ENCODE measurements at regions not wholly inside any gene's neighbourhood (a gene's known extent, or its start where the extent isn't known, plus 50 kb on each side); places are given as distances from the start of the nearest gene placed in this dataset.
"Not testable (repeated sequence)": the region's sequence is repeated elsewhere in the genome, so short reads cannot be mapped to it uniquely, and the experiment has no call there.

DNA sequence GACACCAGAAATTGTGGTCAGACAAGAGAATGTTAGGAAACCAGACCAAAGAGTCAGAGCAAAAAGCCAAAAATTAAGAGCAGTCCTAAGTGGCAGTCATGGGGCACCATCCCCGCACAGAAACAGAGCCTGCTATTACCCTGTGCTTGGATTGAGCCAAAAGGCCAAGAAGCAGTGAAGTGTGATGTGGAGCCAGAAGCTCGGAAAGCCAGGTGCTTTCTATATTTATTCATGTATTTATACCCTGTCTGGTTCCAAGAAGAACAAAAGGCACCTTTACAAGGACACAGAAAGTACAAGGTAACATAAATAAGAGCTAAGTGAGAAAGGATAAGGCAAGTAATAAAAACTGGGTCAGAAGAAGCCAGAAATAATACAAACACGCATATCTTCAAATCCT lies 336.2 kb upstream of the CNR1 start:
- in situ Hi-C loops (cut with MboI; ENCODE audit: low pct_unique_long_range_greater_than_20kb, low sequenced_read_pairs), result no loop called here
- no peak for DNase-seq

DNA sequence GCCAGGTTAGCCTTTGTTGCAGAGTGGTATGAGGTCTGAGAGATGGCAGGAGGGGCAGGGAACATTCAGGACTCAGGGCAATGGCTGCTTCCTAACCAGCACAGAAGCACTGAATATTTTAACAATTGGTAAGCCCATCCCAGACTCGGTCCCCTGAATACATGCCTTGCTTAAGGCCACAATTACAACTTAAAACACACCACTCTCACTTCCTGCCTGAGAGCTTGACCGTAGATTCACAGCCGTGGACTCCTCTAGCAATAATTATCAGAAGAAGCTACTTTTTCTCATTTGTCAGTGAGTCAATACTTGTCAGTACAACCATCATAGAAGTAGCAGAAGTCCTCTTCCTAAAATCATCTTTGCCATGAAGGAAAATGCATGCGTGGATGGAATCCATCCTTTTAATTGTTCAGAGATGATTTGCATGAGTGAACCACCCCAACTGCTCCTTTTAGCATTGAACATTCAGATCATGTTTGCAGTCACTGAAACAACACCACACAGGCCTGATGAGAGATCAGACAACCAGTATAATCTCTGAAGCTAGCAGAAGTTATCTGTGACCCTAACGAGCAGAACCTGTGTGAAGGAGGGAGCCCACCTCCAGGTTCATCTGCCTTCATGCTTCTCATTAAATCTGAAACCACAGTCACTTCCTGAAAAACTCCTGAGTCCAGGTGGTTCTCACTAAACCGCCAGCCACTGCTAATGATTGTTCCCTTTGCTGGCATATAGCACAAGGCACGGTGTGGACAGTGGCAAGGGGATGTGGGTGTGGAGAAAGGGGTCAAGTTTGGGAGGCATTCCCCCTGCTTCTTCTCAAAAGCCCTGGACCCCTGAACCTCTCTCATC lies 333.9 kb upstream of the CNR1 start:
- in situ Hi-C loops (cut with MboI; ENCODE audit: low pct_unique_long_range_greater_than_20kb, low sequenced_read_pairs), result no loop called here
- no peak for DNase-seq

DNA sequence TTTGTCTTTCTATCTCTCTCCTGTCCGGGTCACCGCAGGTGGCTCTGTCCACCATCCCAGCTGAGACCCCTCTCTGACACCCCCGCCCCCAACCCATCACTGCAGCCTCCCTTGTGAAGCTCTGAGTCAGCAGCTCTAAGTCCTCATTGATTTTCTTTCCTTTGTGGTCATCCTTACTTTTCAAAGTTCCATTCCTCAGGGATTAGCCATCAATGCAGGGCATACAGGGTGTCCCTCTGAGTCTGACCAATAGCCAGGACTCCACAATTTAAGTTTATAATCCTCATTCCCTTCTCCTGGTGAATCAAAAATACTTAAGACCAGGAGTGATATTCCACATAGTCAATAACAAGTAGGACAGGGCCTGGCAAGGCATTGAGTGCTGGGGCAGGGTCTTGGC lies 333.3 kb upstream of the CNR1 start:
- in situ Hi-C loops (cut with MboI; ENCODE audit: low pct_unique_long_range_greater_than_20kb, low sequenced_read_pairs), result no loop called here

DNA sequence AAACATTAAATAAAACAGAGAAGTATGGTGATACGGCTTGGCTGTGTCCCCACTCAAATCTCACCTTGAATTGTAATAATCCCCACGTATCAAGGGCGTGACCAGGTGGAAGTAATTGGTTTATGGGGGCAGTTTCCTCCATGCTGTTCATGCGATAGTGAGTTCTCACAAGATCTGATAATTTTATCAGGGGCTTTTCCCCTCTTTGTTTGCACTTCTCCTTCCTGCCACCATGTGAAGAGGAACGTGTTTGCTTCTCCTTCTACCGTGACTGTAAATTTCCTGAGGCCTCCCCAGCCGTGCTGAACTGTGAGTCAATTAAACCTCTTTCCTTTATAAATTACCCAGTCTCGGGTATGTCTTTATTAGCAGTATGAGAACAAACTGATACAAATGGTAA lies 331.3 kb upstream of the CNR1 start:
- in situ Hi-C loops (cut with MboI; ENCODE audit: low pct_unique_long_range_greater_than_20kb, low sequenced_read_pairs), result not testable (repeated sequence)

More for the DNA sequence above, 333.3 kb upstream of the CNR1 start:
- no peak for DNase-seq

DNA sequence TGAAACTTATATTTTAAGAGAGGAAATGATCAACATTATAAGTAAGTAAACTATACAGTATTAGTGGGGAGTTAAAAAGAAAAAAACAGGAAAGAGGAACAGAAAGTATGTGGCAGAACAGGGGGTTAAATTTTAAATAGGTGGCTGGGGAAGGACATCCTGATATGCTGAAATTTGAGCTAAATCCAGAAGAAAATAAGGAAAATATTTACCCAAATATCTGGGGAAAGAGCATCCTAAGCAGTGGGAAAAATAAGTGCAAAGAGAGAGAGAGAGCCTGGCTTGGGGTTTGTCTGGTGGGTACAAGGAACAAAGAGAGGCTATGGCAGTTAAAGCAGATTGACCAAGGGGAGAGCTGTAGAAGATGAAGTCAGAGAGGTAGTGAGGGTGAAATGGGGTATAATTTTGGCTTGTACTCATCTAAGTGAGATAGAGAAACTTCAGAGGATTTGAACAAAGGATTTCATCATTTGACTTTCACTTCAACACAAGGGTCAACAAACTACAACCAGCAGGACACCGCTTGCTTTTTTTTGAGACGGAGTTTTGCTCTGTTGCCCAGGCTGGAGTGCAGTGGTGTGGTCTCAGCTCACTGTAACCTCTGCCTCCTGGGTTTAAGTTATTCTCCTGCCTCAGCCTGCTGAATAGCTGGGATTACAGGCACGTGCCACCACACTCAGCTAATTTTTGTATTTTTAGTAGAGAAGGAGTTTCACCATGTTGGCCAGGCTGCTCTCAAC lies 328.4 kb upstream of the CNR1 start:
- no peak for DNase-seq
- in situ Hi-C loops (cut with MboI; ENCODE audit: low pct_unique_long_range_greater_than_20kb, low sequenced_read_pairs), result no loop called here

More for the DNA sequence above, 331.3 kb upstream of the CNR1 start:
- DNase-seq, result not testable (repeated sequence)

DNA sequence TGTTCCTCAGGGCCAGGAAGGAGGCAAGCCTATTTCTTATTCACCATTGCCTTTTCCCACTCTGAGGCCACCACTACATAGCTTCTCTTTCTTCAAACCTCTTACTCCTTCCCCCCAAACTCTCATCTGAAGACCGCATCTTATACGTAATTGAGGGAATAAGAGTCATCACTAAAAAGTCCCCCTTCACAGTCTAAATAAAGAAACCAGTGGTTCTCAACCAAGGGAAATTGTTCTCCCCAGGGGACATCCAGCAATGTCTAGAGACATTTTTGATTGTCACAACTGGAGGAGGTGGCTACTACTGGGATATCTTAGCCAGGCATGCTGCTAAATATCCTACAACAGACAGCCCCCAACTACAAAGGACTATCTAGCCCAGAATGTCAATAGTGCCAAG lies 327.6 kb upstream of the CNR1 start:
- in situ Hi-C loops (cut with MboI; ENCODE audit: low pct_unique_long_range_greater_than_20kb, low sequenced_read_pairs), result no loop called here

DNA sequence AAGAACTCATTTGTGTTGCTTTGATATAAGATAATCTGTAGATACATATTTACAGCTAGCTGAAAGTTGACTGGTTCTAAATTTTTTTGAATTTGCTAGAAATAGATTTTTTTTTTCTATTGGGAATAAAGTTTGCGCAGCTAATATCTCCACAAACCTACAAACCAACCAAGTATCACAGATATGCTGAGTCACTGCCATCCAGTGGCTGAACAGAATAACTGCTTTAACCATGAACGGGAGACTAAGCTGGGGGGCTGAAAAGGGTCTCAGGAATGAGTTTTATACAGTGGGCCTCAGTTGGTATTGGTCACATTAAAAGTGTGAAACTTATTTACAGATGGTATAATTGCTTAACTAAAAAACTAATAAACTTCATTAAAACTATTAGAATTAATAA lies 326.7 kb upstream of the CNR1 start:
- DNase-seq, result no peak
- in situ Hi-C loops (cut with MboI; ENCODE audit: low pct_unique_long_range_greater_than_20kb, low sequenced_read_pairs), result no loop called here

More for the DNA sequence above, 327.6 kb upstream of the CNR1 start:
- no peak for DNase-seq

DNA sequence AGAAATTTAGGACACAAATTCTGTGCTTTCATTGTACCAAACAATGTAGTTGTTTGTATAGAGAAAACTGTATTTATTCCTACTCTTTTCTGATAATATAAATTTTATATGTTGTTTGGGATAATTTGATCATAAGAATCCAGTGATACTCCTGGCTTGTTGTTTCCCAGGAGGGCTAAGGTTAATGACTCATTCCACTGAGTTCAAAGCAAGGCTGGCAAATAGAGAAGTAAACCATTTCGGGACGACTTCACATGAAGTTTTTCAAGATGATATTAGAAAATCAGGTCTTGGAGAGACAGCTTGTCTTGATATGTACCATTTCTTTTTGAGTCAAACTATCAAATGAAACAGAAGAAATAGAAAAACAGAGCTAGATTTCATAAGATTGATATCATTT lies 326.1 kb upstream of the CNR1 start:
- DNase-seq, result no peak
- in situ Hi-C loops (cut with MboI; ENCODE audit: low pct_unique_long_range_greater_than_20kb, low sequenced_read_pairs), result no loop called here

DNA sequence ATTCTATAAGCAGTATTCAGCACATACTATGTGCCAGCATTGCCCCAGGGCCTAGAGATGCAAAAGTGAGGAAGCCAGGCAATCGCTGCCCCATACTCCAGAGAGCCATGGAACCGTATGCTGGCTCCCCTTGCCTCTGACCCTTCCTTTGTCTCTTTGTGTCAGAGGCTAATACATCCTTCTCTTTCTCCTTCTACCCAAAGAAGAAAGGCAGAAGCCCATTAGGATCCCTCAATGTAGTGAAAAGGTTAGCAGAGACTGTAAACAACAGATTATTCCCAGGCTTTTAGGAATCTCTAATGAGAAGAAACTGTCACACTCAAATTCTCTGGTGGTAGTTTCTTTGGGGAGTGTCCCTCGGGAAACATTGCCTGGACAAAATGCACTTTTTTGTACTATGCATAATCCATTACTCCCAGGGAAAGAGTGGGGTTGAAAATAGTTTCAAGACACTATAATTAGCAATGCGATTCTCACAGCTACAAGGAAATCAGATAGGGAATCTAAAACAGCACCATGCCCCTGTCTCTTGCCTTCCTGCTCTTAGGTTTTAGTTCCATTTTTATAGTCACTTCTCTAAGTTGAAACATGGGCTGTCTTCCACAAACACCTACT lies 325.2 kb upstream of the CNR1 start:
- in situ Hi-C loops (cut with MboI; ENCODE audit: low pct_unique_long_range_greater_than_20kb, low sequenced_read_pairs), result no loop called here
- DNase-seq, result no peak

DNA sequence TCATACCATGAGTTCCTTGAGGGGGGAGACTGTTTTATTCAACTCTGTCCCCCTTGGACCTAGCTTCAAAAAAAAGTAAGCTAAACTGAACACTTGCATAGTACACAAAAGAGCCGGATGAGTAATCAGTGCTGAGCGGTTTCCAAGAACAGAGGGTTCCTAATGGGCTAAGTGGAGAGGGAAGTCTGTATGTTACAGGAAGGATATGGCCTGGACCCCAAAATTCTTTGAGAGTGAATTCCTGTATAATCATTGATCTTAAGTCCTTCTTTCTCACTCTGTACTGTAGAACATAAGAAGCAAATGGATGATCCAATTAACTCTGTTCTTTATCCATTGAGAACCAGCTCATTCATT lies 324.7 kb upstream of the CNR1 start:
- in situ Hi-C loops (cut with MboI; ENCODE audit: low pct_unique_long_range_greater_than_20kb, low sequenced_read_pairs), result no loop called here
- DNase-seq, result no peak

DNA sequence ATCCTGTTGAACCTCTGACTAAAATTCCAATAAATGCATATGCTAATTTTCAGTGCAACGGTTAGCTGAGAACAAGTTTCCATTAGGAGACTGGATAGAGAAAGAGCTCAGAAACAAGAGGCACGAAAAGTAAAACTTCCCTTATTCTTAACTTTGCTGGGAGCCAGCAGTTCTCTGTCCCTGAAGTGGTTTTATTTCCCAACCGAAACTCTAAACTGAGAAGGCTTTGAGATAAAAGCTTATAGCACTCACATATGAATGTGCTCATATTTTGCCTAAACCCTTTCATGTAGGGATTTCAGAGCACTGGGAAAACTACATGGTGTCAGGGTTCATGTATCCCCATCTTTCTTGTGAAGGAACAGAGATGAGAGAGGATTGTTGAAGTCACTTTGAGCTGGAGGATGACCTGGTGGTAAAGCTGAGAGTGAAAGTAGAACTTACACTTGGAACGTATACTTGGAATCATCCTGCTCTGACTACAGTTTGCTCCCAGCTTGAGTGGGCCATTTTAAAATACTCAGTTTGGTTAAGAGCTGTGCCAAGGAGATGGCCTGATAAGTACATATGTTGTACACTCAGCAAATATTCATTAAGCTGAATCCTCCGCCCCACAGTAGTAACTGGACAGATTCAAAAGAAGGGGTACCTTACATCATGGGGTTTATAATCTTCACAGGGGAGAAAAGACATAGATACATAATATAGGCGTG lies 324.2 kb upstream of the CNR1 start:
- in situ Hi-C loops (cut with MboI; ENCODE audit: low pct_unique_long_range_greater_than_20kb, low sequenced_read_pairs), result no loop called here
- no peak for DNase-seq

DNA sequence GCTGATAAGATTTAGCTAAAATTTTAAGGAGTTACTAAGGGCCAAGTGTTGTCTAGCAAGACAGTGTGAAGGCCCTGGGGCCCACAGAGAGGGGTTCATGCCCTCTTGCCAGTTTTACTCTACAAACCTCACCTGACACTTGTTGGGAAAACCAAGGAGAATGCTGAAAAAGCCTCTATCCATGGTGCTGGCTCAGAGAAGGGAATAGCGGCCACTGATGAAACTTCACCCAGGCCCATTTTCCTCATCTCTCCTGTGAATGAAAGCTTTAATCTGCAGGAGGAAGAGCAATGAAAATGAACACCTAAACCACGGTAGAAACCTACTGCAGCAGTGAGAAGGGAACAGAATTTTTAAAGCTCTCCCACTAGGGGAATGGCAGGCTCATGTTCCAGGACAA lies 317.3 kb upstream of the CNR1 start:
- in situ Hi-C loops (cut with MboI; ENCODE audit: low pct_unique_long_range_greater_than_20kb, low sequenced_read_pairs), result no loop called here
- no peak for DNase-seq

DNA sequence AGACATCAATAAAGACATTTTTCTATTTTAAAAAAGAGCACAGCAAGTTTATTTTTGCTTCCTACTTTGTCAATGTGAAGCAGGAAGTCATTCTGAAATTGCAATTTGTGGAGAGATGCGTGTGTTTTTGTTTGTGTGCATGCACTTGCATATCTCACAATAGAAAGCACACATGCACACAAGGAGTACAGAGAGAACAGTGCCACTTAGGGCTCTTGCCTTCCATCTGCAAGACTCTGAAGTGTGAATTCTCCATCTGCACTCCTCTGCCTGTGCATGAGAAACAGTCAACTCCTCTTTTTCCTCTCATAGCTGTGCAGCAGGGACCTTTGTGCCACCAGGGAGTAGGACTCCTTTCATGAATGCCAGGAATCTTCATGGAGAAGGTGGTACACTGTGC lies 316.3 kb upstream of the CNR1 start:
- in situ Hi-C loops (cut with MboI; ENCODE audit: low pct_unique_long_range_greater_than_20kb, low sequenced_read_pairs), result no loop called here
- DNase-seq, result no peak

DNA sequence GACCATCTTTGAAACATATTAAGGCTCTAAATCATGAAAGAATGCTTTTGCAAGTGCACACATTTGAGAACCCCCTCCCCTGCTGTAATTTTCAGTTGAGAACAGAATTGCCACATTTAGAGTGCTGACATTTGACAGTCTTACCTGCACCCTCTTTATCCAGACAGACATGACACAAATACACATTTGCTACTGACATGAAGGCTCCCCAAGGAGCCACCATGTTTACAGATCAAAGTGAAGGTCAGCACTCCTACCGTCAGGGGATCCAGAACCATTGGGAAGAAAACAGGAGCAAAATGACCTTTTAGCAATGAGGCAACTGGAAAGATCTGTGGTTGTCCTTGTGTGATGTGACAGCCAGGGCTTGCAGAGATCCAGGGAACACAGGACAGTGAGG lies 315.4 kb upstream of the CNR1 start:
- DNase-seq, result no peak
- in situ Hi-C loops (cut with MboI; ENCODE audit: low pct_unique_long_range_greater_than_20kb, low sequenced_read_pairs), result no loop called here

DNA sequence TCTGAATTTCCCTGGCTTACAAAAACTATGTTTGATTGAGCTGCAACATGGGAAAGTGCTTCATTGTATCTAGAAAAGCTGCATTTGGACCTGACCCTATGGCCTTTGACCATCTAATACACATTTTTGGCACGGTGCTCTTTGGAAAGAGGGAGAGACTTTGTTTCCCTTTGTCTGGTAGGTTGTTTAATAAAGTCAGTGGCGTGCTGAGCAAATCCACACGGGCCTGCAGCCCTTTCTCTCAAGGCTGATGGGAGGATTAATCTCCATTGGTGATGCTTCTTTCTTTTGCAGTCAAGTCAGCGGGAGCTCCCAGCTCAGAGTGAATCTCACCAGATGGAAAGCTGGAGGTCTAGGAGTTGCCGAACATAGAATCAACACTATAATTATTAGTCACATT lies 314.7 kb upstream of the CNR1 start:
- in situ Hi-C loops (cut with MboI; ENCODE audit: low pct_unique_long_range_greater_than_20kb, low sequenced_read_pairs), result no loop called here

DNA sequence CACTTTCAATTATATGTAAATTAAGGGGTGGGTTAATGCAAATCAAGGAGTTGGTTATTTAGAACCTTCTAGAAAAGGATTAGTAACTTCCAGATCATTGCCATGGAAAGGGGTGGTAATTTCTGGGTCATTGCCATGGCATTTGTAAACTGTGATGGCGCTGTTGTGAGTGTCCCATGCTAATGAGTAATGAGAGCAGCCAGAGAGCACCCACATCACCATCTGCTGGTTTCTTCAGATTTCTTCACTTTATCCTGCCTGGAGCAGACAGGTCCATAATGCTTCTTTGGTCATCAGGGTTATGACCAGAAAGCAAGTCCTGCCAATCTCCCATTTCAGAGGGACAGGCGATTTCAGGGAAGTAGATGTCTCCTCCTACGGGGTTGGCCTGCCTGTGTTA lies 311.3 kb upstream of the CNR1 start:
- no peak for DNase-seq
- in situ Hi-C loops (cut with MboI; ENCODE audit: low pct_unique_long_range_greater_than_20kb, low sequenced_read_pairs), result no loop called here

More for the DNA sequence above, 314.7 kb upstream of the CNR1 start:
- no peak for DNase-seq

DNA sequence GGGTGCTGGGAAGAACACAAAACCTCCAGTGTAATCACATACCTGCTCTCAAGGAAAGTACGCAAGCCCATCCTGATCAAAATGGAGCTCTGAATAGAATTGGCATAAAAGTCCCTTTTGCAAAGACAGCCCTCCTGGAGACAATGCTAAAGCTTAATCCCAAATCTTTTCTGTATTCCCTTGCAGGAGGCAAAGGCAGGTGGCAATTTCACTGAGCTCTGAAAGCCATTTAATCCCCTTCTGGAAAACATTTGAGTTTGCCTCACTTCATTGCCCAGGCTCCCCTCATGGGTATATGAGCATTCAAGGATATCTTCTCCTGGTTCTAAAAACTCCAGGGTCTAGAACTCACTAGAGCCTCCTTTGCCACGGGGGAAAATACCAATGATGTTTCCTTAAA lies 310.2 kb upstream of the CNR1 start:
- DNase-seq, result no peak
- in situ Hi-C loops (cut with MboI; ENCODE audit: low pct_unique_long_range_greater_than_20kb, low sequenced_read_pairs), result no loop called here

DNA sequence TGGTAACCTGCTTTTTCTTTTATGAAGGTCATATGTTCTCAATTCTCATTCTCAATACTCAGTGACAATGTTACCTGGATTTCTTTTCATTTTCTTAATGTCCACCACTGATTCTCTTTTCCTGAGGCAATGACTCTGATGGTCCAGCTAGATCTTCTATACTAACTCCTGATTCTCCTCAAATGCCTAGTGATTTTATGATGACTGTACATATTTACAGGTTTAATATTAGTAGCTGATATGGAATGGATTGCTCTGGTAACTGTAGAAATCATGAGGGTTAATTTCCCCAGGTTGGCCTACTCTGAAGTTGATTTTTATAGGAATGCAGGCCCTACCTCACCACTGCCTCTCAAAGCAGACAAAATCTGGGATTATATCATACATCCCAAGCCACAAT lies 308.6 kb upstream of the CNR1 start:
- in situ Hi-C loops (cut with MboI; ENCODE audit: low pct_unique_long_range_greater_than_20kb, low sequenced_read_pairs), result no loop called here
- DNase-seq, result no peak

DNA sequence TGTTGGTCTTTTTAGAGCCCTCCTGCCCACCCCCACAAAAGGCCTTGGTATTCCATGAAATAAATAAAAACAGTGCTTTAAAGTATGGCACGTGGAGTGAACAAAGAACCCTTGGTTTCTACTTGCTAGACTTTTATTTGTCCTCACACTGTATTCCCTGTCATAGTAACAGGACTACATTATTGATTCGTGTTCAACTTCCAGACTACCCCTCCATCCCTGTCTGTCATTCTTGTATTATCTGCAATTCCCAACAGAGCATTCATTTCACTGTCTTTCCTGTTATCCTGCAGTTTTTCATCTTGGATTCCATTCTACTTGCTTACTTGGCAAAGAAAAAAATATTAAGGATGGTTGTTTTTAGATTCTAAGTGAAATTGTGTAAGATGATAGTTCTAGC lies 307.4 kb upstream of the CNR1 start:
- DNase-seq, result no peak
- in situ Hi-C loops (cut with MboI; ENCODE audit: low pct_unique_long_range_greater_than_20kb, low sequenced_read_pairs), result no loop called here
